ENCODE measurements at regions not wholly inside any gene's neighbourhood (a gene's known extent, or its start where the extent isn't known, plus 50 kb on each side); places are given as distances from the start of the nearest gene placed in this dataset.

GRCh38 chr11:127052404-127052803 lies 51.8 kb upstream of the KIRREL3 start (continued):
- TF ChIP-seq PATZ1 (CRISPR knock-in tag; IDR thresholded peaks at IDR 0.05; ENCODE audit: borderline replicate concordance), result no peak
- no peak for TF ChIP-seq ZNF565 (CRISPR knock-in tag; conservative IDR thresholded peaks at IDR 0.05; ENCODE audit: low read depth)
